ENCODE measurements at regions not wholly inside any gene's neighbourhood (a gene's known extent, or its start where the extent isn't known, plus 50 kb on each side); places are given as distances from the start of the nearest gene placed in this dataset.
"Not testable (repeated sequence)": the region's sequence is repeated elsewhere in the genome, so short reads cannot be mapped to it uniquely, and the experiment has no call there.

DNA sequence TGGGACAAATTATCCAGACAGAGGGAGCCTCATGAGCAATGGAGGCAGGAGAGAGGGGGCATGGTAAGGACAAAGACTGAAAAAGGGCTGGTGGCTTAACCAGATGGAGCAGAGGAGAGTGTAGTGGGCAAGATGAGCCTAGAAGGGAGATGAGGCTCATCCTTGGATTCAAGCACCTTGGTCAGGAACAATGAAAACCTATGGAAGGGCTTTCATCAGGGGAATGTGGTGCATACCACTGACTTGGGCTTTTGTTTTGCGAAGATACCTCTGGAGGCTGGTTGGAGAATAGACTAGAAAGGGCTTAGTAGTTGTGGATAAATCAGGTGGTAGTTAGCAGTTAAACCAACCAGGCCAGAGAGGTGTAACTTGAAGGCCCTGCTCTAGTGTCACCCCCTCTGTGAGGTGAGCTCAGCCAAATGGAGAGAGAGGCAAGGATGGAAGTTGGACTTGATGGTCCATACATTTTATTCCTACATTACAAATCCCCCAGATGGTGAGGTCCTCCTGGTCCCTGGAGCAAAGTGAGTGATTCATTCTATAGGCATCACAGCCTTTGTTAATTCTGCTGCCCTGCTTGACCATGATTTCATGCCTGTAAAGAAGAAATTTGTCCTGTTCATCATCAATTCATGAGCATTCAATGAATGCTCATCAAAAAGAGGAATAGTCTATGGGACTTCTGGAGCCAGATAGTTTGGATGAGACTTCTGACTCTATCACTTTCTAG lies 264.8 kb upstream of the IGFBP7 start:
- DNase-seq, result no peak

GRCh38 chr4:57373991-57374390 lies 263.8 kb upstream of the IGFBP7 start:
- no peak for DNase-seq

DNA sequence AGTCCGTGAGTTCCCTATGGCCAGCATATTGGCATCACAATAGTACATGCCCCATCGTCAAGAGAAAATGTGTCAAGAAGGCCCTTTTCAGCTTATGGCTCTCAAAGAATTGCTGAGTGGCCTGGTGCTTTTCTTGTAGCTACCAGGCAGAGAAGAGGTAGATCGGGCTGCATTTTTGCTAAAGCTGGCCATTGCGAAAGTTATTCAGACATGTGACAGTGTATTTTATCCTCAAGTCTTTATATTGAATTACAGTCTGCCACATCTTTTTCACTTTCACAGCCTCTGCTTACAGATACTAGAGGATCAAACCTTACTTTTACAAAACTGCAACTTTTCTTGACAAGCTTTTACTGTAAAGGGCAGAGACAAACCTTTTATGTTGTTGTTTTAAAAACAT lies 261.5 kb upstream of the IGFBP7 start:
- no peak for DNase-seq

DNA sequence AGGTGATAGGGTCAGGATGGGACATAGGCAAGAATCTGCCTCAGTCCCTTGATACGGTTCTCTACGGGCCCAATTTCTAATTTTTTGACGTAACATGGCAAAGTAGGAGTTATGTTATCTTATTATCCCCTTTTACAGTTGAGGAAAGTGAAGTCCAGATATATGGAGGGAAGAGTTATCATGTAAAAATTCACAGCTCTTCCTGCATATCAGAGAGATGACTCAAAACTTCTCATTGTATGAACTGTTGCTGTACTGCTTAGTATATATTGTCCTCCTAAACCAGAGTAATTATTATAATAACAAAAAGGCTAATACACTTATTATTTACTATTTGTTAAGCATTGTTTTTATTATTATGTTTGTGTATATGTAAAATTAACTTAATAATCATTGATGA lies 260.5 kb upstream of the IGFBP7 start:
- no peak for DNase-seq

- DNase-seq, result no peak
Observed at GRCh38 chr4:57369446-57369845, 259.3 kb upstream of the IGFBP7 start.

DNA sequence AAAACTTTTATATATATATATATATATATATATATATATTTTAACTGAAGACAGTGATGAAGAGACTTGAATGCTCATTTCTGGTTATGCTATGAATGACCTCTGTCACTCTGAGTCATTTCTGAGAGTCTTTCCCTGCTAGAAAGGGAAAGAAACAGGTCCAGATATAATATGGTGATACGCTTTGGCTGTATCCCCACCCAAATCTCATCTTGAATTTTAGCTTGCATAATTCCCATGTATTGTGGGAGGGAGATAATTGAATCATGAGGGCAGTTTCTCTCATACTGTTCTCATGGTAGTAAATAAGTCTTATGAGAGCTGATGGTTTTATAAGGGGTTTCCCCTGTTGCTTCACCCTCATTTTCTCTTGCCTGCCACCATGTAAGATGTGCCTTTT lies 254.1 kb upstream of the IGFBP7 start:
- DNase-seq, result no peak

- no peak for DNase-seq
Observed at GRCh38 chr4:57363346-57363745, 253.2 kb upstream of the IGFBP7 start.

GRCh38 chr4:57360681-57361080 lies 250.5 kb upstream of the IGFBP7 start:
- no peak for DNase-seq

- no peak for DNase-seq
Observed at GRCh38 chr4:57355101-57355665, 245.0 kb upstream of the IGFBP7 start.

GRCh38 chr4:57351731-57352130 lies 241.5 kb upstream of the IGFBP7 start:
- no peak for DNase-seq

DNA sequence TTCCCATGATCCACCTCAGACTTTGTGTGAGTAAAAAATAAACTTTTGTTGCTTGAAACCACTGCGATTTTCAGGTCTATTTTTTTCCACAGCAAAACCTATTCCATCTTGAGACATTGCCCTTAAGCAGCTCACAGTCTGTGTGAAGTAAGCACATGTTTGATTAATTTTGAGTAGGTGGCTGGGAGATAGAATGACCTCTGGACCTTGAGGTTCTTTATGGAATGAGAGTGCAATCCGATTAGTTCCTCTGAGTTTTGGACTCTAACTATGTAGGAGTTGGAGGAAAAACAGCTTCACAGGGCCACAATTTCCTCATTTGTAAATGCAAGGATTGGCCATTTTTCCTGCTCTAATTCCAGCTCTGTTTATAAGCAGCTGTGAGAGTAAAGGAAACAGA lies 234.1 kb upstream of the IGFBP7 start:
- DNase-seq, result no peak

DNA sequence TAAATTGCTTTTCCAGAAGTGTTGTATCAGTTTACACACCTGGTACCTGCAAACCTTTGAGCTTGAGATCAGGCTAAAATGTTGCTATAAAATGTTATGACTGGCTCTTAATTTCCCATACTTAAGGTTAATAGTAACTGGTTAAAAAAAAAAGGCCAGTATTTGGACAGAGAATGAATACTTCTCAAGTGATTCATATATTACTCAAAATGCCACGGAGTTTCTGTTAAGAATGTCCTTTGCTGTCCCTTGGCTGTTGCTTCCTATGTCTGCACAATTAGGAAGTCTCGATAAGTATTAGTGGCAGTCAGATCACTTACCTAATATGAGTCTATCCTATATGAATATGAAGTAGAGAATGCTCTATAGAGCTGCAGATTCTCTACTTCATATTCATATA lies 232.2 kb upstream of the IGFBP7 start:
- no peak for DNase-seq

GRCh38 chr4:57338861-57339260 lies 228.7 kb upstream of the IGFBP7 start:
- DNase-seq, result not testable (repeated sequence)

- DNase-seq, result no peak
Observed at GRCh38 chr4:57333684-57334083, 223.5 kb upstream of the IGFBP7 start.

DNA sequence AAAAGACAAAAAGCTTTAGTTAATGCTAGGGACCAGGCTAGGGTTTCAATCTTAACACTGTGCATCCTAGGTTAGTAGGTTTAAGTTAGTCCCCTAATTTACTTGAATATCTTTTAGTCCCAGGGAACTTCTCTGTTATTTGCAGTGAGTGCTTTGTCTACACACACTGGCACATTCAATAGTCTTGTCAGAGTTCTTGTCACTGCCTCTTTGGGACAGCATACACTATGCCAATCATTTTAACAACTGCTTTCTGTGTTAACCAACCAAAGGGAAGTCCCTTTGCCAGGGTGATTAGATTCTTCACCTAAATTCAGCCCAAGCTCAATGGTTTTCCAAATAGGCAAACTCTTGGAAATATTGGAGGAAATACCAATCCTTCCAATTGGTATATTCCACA lies 221.8 kb upstream of the IGFBP7 start:
- no peak for DNase-seq

DNA sequence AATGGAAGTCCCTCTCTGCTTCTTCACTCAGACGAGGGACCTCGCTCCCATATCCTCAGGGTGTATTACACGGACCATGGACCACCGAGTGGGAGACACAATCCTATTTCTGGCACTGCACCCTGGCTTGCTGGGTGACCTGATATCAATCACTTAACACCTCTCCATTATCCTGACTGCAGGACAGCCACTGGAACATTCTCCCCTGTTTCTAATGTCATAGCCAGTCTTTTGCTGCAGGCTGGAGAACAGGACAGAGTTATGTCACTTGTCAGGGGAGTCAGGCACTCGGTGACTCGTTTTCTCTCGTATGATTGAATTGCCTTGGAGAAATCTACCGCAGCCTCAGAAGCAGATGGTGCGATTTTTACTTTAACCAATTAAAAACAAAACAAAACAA lies 219.1 kb upstream of the IGFBP7 start:
- no peak for DNase-seq

GRCh38 chr4:57324673-57325307 lies 214.6 kb upstream of the IGFBP7 start:
- DNase-seq, result no peak

GRCh38 chr4:57320849-57321248 lies 210.7 kb upstream of the IGFBP7 start:
- no peak for DNase-seq

GRCh38 chr4:57320217-57320616 lies 210.0 kb upstream of the IGFBP7 start:
- no peak for DNase-seq

- DNase-seq, result no peak
Observed at GRCh38 chr4:57318703-57319102, 208.5 kb upstream of the IGFBP7 start.

GRCh38 chr4:57314636-57315035 lies 204.5 kb upstream of the IGFBP7 start:
- DNase-seq, result no peak

DNA sequence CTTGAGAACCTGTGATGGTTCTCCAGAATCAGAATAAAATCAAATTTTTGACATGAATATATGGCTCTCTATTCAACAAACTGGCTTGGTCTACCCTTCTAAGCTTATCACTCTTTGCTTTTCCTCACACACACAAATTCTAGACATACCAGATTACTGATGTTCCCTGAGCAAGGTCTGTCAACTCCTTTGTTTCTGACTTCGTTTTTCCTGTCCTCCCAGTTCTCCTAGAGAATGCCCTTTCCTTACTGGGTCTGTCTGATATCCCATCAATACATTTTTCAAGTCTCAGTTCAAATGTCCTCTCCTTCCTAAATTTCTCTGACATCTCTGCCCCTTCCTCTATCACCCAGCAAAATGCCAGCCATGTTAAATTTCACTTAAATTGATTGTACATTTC lies 202.1 kb upstream of the IGFBP7 start:
- DNase-seq, result no peak

- DNase-seq, result no peak
Observed at GRCh38 chr4:57309658-57310057, 199.5 kb upstream of the IGFBP7 start.

DNA sequence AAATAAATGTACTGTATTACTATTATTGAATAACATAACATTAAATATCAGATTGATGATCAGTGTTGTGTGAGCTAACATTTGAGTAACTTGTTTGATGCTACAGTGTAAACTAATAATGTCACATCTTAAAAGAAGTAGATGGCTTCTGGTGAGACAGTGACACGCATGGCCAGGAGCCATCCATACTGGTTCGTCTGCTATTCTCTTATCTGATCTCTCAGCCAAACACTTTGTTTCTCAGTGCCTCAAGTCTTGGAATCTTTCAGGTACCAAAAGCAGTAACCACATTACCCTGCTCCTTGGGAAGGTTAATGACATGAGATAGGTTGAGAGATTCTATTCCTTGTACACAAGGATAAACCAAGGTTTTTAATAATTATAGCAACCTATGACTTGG lies 198.1 kb upstream of the IGFBP7 start:
- DNase-seq, result no peak

DNA sequence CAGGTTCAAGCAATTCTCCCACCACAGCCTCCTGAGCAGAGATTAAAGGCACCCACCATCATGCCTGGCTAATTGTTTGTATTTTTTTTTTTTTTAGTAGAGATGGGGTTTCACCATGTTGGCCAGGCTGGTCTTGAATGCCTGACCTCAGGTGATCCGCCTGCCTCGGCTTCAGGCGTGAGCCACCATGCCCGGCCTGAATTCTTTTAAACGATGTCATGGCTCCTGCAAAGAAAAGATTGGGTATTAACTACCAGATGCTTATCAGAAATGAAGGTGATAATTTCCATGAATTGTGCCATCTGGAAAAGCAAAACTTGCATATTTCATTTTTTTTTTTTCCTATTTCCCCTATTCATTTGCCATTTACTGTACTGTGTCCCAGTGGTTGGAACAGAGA lies 195.7 kb upstream of the IGFBP7 start:
- no peak for DNase-seq

Measured in NCI-H510A treated with DMSO at 0.1 percent for 48 hours (cell line).